GM21423 (cell line): ENCODE measurements at regions not wholly inside any gene's neighbourhood (a gene's known extent, or its start where the extent isn't known, plus 50 kb on each side); places are given as distances from the start of the nearest gene placed in this dataset.
"Not testable (repeated sequence)": the region's sequence is repeated elsewhere in the genome, so short reads cannot be mapped to it uniquely, and the experiment has no call there.

ENCODE experiments used
- ATAC-seq: cut with Tn5 transposase; IDR thresholded peaks from one replicate; pipeline ENCODE4 v1.9.1; 2021; ENCODE audit warnings: mild to moderate bottlenecking, moderate library complexity; ENCODE audit not compliant: unreplicated experiment

GRCh38 chr6:14883921-14884320, 361.9 kb upstream of the JARID2 start:
- ATAC-seq: no peak

GRCh38 chr6:14885498-14885897, 360.4 kb upstream of the JARID2 start:
- no peak for ATAC-seq

GRCh38 chr6:14887181-14887580, 358.7 kb upstream of the JARID2 start:
- no peak for ATAC-seq

GRCh38 chr6:14887986-14888574, 357.8 kb upstream of the JARID2 start:
- no peak for ATAC-seq

GRCh38 chr6:14888575-14889000, 357.3 kb upstream of the JARID2 start:
- ATAC-seq: no peak

GRCh38 chr6:14889188-14889587, 356.7 kb upstream of the JARID2 start:
- ATAC-seq: no peak

GRCh38 chr6:14889611-14890593, 356.0 kb upstream of the JARID2 start:
- ATAC-seq: no peak

- ATAC-seq: not testable (repeated sequence)
These were observed 354.0 kb upstream of the JARID2 start for GRCh38 chr6:14891820-14892375.

- ATAC-seq: no peak
These were observed 351.8 kb upstream of the JARID2 start for GRCh38 chr6:14894105-14894504.

- no peak for ATAC-seq
These were observed 349.4 kb upstream of the JARID2 start for GRCh38 chr6:14896475-14896874.

GRCh38 chr6:14897831-14898230, 348.0 kb upstream of the JARID2 start:
- ATAC-seq: no peak

- ATAC-seq: not testable (repeated sequence)
These were observed 346.4 kb upstream of the JARID2 start for GRCh38 chr6:14899441-14899840.

GRCh38 chr6:14900919-14901318, 344.9 kb upstream of the JARID2 start:
- no peak for ATAC-seq

- ATAC-seq: no peak
These were observed 342.5 kb upstream of the JARID2 start for GRCh38 chr6:14903176-14904038.

- no peak for ATAC-seq
These were observed 340.7 kb upstream of the JARID2 start for GRCh38 chr6:14905201-14905600.

GRCh38 chr6:14906621-14907020, 339.2 kb upstream of the JARID2 start:
- no peak for ATAC-seq

GRCh38 chr6:14910692-14911547, 334.9 kb upstream of the JARID2 start:
- ATAC-seq: peak; percentile 90

- ATAC-seq: no peak
These were observed 333.6 kb upstream of the JARID2 start for GRCh38 chr6:14912226-14912625.

- ATAC-seq: no peak
These were observed 333.2 kb upstream of the JARID2 start for GRCh38 chr6:14912706-14913105.

- ATAC-seq: no peak
These were observed 331.9 kb upstream of the JARID2 start for GRCh38 chr6:14913931-14914330.
